H1 (cell line): ENCODE measurements at regions not wholly inside any gene's neighbourhood (a gene's known extent, or its start where the extent isn't known, plus 50 kb on each side); places are given as distances from the start of the nearest gene placed in this dataset.

Source experiments
- CTCF ChIA-PET: fragments of 300-600 bp; sonication (Branson Sonifier 250); formaldehyde crosslinking; loops from one replicate; lab custom pipeline; 2021; ENCODE audit not compliant: partially characterized antibody; lab: Charles Lee
- POLR2A ChIA-PET: fragments of 300-600 bp; sonication (Branson Sonifier 250); formaldehyde crosslinking; loops from one replicate; lab custom pipeline; 2021; ENCODE audit warnings: inconsistent platforms; ENCODE audit not compliant: partially characterized antibody; lab: Charles Lee
- DNase-seq, 2 experiments: peaks; one replicate each; pipeline versions ENCODE4 v3.0.0 to v3.0.0-alpha.2; 2010 to 2022; ENCODE audit warnings: low spot score in 2 of 2, low read depth in 1 of 2, mixed read lengths in 1 of 2
- FAIRE-seq: peaks from 2 replicates; lab custom pipeline; 2011; peaks lifted over from hg19 to GRCh38; lab: Jason Lieb, UNC
- H2AFZ ChIP-seq: 2 replicates; pipeline ENCODE4 v1.8.1; 2012; ENCODE audit warnings: low read length, inconsistent platforms
- H2AK5ac ChIP-seq: 2 replicates; pipeline ENCODE4 v1.6.1; 2013; ENCODE audit warnings: low read depth, low read length
- H2BK120ac ChIP-seq: replicated peaks from 2 replicates; pipeline ENCODE3; 2013; ENCODE audit warnings: low read depth, low read length, inconsistent platforms
- H2BK12ac ChIP-seq: 2 replicates; pipeline ENCODE4 v1.6.1; 2013; ENCODE audit warnings: low read depth, low read length
- H2BK15ac ChIP-seq: 2 replicates; pipeline ENCODE4 v1.6.1; 2013; ENCODE audit warnings: low read length
- H2BK20ac ChIP-seq: 2 replicates; pipeline ENCODE4 v1.6.1; 2013; ENCODE audit warnings: low read length
- H2BK5ac ChIP-seq: 2 replicates; pipeline ENCODE4 v1.6.1; 2013; ENCODE audit warnings: low read depth, low read length
- H3K14ac ChIP-seq: 2 replicates; pipeline ENCODE4 v1.6.1; 2013; ENCODE audit warnings: inconsistent platforms; ENCODE audit not compliant: insufficient read length
- H3K18ac ChIP-seq: 2 replicates; pipeline ENCODE4 v1.6.1; 2013; ENCODE audit warnings: low read length; ENCODE audit errors: extremely low read depth
- H3K23ac ChIP-seq: 2 replicates; pipeline ENCODE4 v1.6.1; 2013; ENCODE audit warnings: inconsistent platforms; ENCODE audit not compliant: insufficient read length
- H3K23me2 ChIP-seq: 2 replicates; pipeline ENCODE4 v1.6.1; 2013; ENCODE audit warnings: low read depth, low read length
- H3K27ac ChIP-seq: 2 replicates; pipeline ENCODE4 v1.6.1; 2011; ENCODE audit warnings: low read depth, low read length, inconsistent platforms
- H3K27me3 ChIP-seq, 4 experiments: replicated peaks in 1 of 4; 1 replicate in 1 of 4; 2 replicates in 3 of 4; pipeline versions ENCODE4 v1.6.1 to v1.8.1; 2011 to 2013; ENCODE audit warnings: low read length in 3 of 4, mild to moderate bottlenecking in 3 of 4, inconsistent platforms in 2 of 4, mixed read lengths in 2 of 4, moderate library complexity in 1 of 4; ENCODE audit not compliant: control insufficient read depth in 3 of 4, insufficient read depth in 3 of 4; ENCODE audit errors: extremely low read depth in 1 of 4
- H3K36me3 ChIP-seq, 4 experiments: 2 replicates each; pipeline versions ENCODE4 v1.6.1 to v1.8.1; 2011 to 2013; ENCODE audit warnings: mild to moderate bottlenecking in 4 of 4, low read length in 3 of 4, moderate library complexity in 2 of 4, control low read depth in 1 of 4, inconsistent platforms in 1 of 4; ENCODE audit not compliant: insufficient read depth in 4 of 4, control insufficient read depth in 2 of 4
- H3K4ac ChIP-seq: replicated peaks from 2 replicates; pipeline ENCODE3; 2013; ENCODE audit warnings: low read length, low read depth, mixed read lengths, inconsistent platforms; ENCODE audit not compliant: insufficient read length
- H3K4me1 ChIP-seq, 4 experiments: replicated peaks in 1 of 4; 1 replicate in 1 of 4; 2 replicates in 3 of 4; pipeline versions ENCODE4 v1.6.1 to v1.8.1; 2011 to 2013; ENCODE audit warnings: low read length in 3 of 4, inconsistent platforms in 2 of 4, mixed read lengths in 1 of 4; ENCODE audit not compliant: insufficient read depth in 4 of 4, control insufficient read depth in 3 of 4
- H3K4me2 ChIP-seq, 2 experiments: 2 replicates each; pipeline versions ENCODE4 v1.6.1 to v1.8.1; 2011 to 2013; ENCODE audit warnings: low read depth in 2 of 2, low read length in 2 of 2, control low read depth in 1 of 2, inconsistent platforms in 1 of 2, mild to moderate bottlenecking in 1 of 2; ENCODE audit not compliant: insufficient read depth in 1 of 2
- H3K4me3 ChIP-seq, 4 experiments: fragments of 200-600, 300-600 bp in 1 of 4; sonication (generic), shearing (Covaris generic), sonication (Bioruptor Twin) in 1 of 4; 2 replicates each; pipeline versions ENCODE4 v1.5.1 to v1.8.1; 2011 to 2016; ENCODE audit warnings: low read length in 4 of 4, low read depth in 3 of 4, control low read depth in 2 of 4, inconsistent platforms in 2 of 4, mild to moderate bottlenecking in 2 of 4, mixed read lengths in 1 of 4, moderate library complexity in 1 of 4; ENCODE audit not compliant: insufficient read depth in 2 of 4; ENCODE audit errors: extremely low read depth in 1 of 4
- H3K56ac ChIP-seq: replicated peaks from 2 replicates; pipeline ENCODE3; 2013; ENCODE audit warnings: low read depth, mild to moderate bottlenecking, mixed read lengths, low read length, inconsistent platforms; ENCODE audit not compliant: insufficient read length
- H3K79me1 ChIP-seq: 2 replicates; pipeline ENCODE4 v1.6.1; 2013; ENCODE audit warnings: low read depth, low read length, control low read depth
- H3K79me2 ChIP-seq, 2 experiments: 2 replicates each; pipeline versions ENCODE4 v1.6.1 to v1.8.1; 2012 to 2013; ENCODE audit warnings: low read length in 2 of 2, mild to moderate bottlenecking in 2 of 2, inconsistent platforms in 1 of 2; ENCODE audit not compliant: insufficient read depth in 2 of 2, control insufficient read depth in 1 of 2
- H3K9ac ChIP-seq, 4 experiments: replicated peaks in 1 of 4; 1 replicate in 1 of 4; 2 replicates in 3 of 4; pipeline versions ENCODE4 v1.6.1 to v1.8.1; 2011 to 2013; ENCODE audit warnings: low read depth in 3 of 4, low read length in 3 of 4, control low read depth in 2 of 4, mild to moderate bottlenecking in 2 of 4, moderate library complexity in 2 of 4, inconsistent platforms in 1 of 4; ENCODE audit errors: extremely low read depth in 1 of 4
- H3K9me3 ChIP-seq, 2 experiments: 2 replicates each; pipeline versions ENCODE4 v1.6.1 to v1.8.1; 2012 to 2013; ENCODE audit warnings: mild to moderate bottlenecking in 2 of 2, moderate library complexity in 2 of 2, control low read depth in 1 of 2, inconsistent platforms in 1 of 2, low read depth in 1 of 2, low read length in 1 of 2, mixed read lengths in 1 of 2; ENCODE audit not compliant: insufficient read depth in 2 of 2
- H4K20me1 ChIP-seq, 2 experiments: replicated peaks in 1 of 2; 2 replicates each; pipeline versions ENCODE3 to v1.8.1; 2011 to 2013; ENCODE audit warnings: inconsistent platforms in 2 of 2, low read length in 2 of 2, mild to moderate bottlenecking in 1 of 2; ENCODE audit not compliant: insufficient read depth in 2 of 2, control insufficient read depth in 1 of 2
- H4K5ac ChIP-seq: 2 replicates; pipeline ENCODE4 v1.6.1; 2013; ENCODE audit warnings: low read length, low read depth, mixed read lengths, inconsistent platforms; ENCODE audit not compliant: insufficient read length
- H4K8ac ChIP-seq: 2 replicates; pipeline ENCODE4 v1.8.0; 2013; ENCODE audit warnings: mild to moderate bottlenecking, moderate library complexity, low read length, inconsistent platforms; ENCODE audit not compliant: insufficient read depth; ENCODE audit errors: extremely low read depth
- H4K91ac ChIP-seq: replicated peaks from 2 replicates; pipeline ENCODE3; 2013; ENCODE audit warnings: low read length, mixed read lengths, inconsistent platforms; ENCODE audit not compliant: insufficient read length
- BCL11A ChIP-seq, 2 experiments: IDR thresholded peaks; one replicate each; pipeline ENCODE4 v1.6.1; 2011; ENCODE audit warnings: low read depth in 2 of 2, low read length in 2 of 2, mild to moderate bottlenecking in 2 of 2
- EGR1 ChIP-seq: IDR thresholded peaks from 2 replicates; pipeline ENCODE4 v1.6.1; 2011; ENCODE audit warnings: low read depth, low read length, borderline replicate concordance
- KDM4A ChIP-seq: IDR thresholded peaks from one replicate; pipeline ENCODE4 v1.7.1; 2012; ENCODE audit warnings: low read depth, mild to moderate bottlenecking, moderate library complexity, low read length, inconsistent platforms; ENCODE audit not compliant: severe bottlenecking
- NANOG ChIP-seq: IDR thresholded peaks from 2 replicates; pipeline ENCODE4 v1.6.1; 2011; ENCODE audit warnings: low read length, low read depth, mild to moderate bottlenecking, inconsistent platforms; ENCODE audit not compliant: insufficient read depth, poor library complexity, severe bottlenecking
- WGBS, 2 experiments: shearing (Covaris generic) in 1 of 2; methylation state at CpG; one replicate each; pipeline versions ENCODE4 v1.1.6 to v1.1.7; 2013 to 2015; ENCODE audit warnings: low lambda C conversion rate in 2 of 2, mixed read lengths in 2 of 2, inconsistent platforms in 1 of 2, low coverage in 1 of 2, missing lambda C conversion rate in 1 of 2; ENCODE audit not compliant: insufficient replicate concordance in 2 of 2, insufficient coverage in 1 of 2, insufficient read length in 1 of 2; ENCODE audit errors: extremely low coverage in 1 of 2, missing lambda C conversion rate in 1 of 2; 5-methylcytosine and 5-hydroxymethylcytosine counted together
- TF ChIP-seq, protein P1 (sequence below), 3 experiments: IDR thresholded peaks; 1 replicate in 2 of 3; 2 replicates in 1 of 3; pipeline versions ENCODE4 v1.5.1 to v1.6.1; 2011; ENCODE audit warnings: low read length in 3 of 3, mild to moderate bottlenecking in 3 of 3, inconsistent platforms in 2 of 3, low read depth in 1 of 3, moderate library complexity in 1 of 3; ENCODE audit not compliant: insufficient read depth in 1 of 3; ENCODE audit errors: control extremely low read depth in 1 of 3
- TF ChIP-seq, protein P2 (sequence below): IDR thresholded peaks from 2 replicates; pipeline ENCODE4 v1.6.1; 2012; ENCODE audit warnings: low read length, inconsistent platforms

DNA sequence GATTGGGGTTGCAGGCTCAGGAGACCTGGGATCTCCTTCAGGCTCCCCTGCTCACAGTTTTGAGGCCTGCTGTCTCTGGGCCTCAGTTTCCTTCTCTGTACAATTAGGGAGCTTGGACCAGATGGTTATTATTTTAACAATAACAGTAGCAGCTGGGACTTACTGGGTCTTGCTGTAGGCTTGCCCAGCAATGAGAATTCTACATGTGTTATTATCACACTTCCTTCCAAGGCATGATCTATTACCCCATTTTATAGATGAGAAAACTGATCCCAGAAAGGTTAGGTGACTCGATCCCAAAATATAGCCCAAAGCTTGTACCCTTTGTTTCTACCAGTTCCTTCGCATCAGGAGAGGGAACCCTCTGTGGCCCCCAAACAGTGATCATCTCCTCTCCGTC is 153.8 kb downstream of the PTPRU start:
- Histone ChIP-seq H4K91ac (no peak overlapping the region), H4K8ac (no peak overlapping the region), H3K14ac (no peak overlapping the region), H2BK120ac (no peak overlapping the region), H3K4me1 (no peaks in the 10 kb centered on the region; a peak in 1 of 7 replicates), H3K9ac (no peak overlapping the region), H3K4me2 (no peak overlapping the region), H2BK15ac (no peak overlapping the region), H3K27me3 (no peaks in the 10 kb centered on the region), H4K5ac (no peak overlapping the region), H2BK20ac (no peak overlapping the region), H3K56ac (no peak overlapping the region), H3K23ac (no peak overlapping the region), H4K20me1 (no peaks in the 10 kb centered on the region), H3K4me3 (no peak overlapping the region), H3K23me2 (no peaks in the 10 kb centered on the region), H2AFZ (no peak overlapping the region), H2AK5ac (no peak overlapping the region), H3K27ac (no peak overlapping the region), H3K18ac (no peak overlapping the region), H3K4ac (no peak overlapping the region), H3K36me3 (no peaks in the 10 kb centered on the region), H3K9me3 (no peaks in the 10 kb centered on the region), H3K79me2 (no peaks in the 10 kb centered on the region), H2BK5ac (no peak overlapping the region), H3K79me1 (no peaks in the 10 kb centered on the region), H2BK12ac (no peak overlapping the region)
- 61% methylated on average over 3 of the region's 3 CpGs; no CpG with 5 or more reads in 1 of the 2 experiments for WGBS, 2 experiments
- ChIA-PET POLR2A (interaction anchor here (1.4 kb wide), 1 partner anchor 11 kb away, joined by 3 read pairs; no protein-coding TSS in a partner anchor), CTCF (interaction anchor here (1.0 to 3.6 kb wide), 3 partner anchors 26 to 313 kb away, joined by 3 to 14 read pairs (median 3); no protein-coding TSS in a partner anchor)
- no peak for FAIRE-seq
- no peak for DNase-seq
- TF ChIP-seq, protein P1, sequence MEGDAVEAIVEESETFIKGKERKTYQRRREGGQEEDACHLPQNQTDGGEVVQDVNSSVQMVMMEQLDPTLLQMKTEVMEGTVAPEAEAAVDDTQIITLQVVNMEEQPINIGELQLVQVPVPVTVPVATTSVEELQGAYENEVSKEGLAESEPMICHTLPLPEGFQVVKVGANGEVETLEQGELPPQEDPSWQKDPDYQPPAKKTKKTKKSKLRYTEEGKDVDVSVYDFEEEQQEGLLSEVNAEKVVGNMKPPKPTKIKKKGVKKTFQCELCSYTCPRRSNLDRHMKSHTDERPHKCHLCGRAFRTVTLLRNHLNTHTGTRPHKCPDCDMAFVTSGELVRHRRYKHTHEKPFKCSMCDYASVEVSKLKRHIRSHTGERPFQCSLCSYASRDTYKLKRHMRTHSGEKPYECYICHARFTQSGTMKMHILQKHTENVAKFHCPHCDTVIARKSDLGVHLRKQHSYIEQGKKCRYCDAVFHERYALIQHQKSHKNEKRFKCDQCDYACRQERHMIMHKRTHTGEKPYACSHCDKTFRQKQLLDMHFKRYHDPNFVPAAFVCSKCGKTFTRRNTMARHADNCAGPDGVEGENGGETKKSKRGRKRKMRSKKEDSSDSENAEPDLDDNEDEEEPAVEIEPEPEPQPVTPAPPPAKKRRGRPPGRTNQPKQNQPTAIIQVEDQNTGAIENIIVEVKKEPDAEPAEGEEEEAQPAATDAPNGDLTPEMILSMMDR (IDR thresholded peaks at IDR 0.05; ENCODE audit: control extremely low read depth in 1 of 3, insufficient read depth in 1 of 3, low read depth in 1 of 3, low read length in 3 of 3), result no peak
- TF ChIP-seq, protein P2, sequence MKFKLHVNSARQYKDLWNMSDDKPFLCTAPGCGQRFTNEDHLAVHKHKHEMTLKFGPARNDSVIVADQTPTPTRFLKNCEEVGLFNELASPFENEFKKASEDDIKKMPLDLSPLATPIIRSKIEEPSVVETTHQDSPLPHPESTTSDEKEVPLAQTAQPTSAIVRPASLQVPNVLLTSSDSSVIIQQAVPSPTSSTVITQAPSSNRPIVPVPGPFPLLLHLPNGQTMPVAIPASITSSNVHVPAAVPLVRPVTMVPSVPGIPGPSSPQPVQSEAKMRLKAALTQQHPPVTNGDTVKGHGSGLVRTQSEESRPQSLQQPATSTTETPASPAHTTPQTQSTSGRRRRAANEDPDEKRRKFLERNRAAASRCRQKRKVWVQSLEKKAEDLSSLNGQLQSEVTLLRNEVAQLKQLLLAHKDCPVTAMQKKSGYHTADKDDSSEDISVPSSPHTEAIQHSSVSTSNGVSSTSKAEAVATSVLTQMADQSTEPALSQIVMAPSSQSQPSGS, result no peak
- no peak for TF ChIP-seq NANOG
- TF ChIP-seq EGR1, result no peak
- TF ChIP-seq BCL11A (IDR thresholded peaks at IDR 0.05; ENCODE audit: low read depth in 2 of 2, low read length in 2 of 2), result no peak
- TF ChIP-seq KDM4A, result no peak
